ENCODE measurements at regions not wholly inside any gene's neighbourhood (a gene's known extent, or its start where the extent isn't known, plus 50 kb on each side); places are given as distances from the start of the nearest gene placed in this dataset.
"Not testable (repeated sequence)": the region's sequence is repeated elsewhere in the genome, so short reads cannot be mapped to it uniquely, and the experiment has no call there.

GRCh38 chr5:23420214-23420613, 87.2 kb upstream of the PRDM9 start:
- TF ChIP-seq POLR2A (IDR thresholded peaks at IDR 0.05; ENCODE audit: low read length); GATA1 (IDR thresholded peaks at IDR 0.05; ENCODE audit: low read depth, low read length): not testable (repeated sequence)
